Renal cortex interstitium (tissue), 11 donors: ENCODE measurements at regions not wholly inside any gene's neighbourhood (a gene's known extent, or its start where the extent isn't known, plus 50 kb on each side); places are given as distances from the start of the nearest gene placed in this dataset.
"Not testable (repeated sequence)": the region's sequence is repeated elsewhere in the genome, so short reads cannot be mapped to it uniquely, and the experiment has no call there.

Source experiments
- DNase-seq, 11 donors: peaks; one replicate each; pipeline ENCODE4 v3.0.0-alpha.2; 2013; ENCODE audit warnings: low read depth in 9 of 11, low spot score in 4 of 11; ENCODE audit errors: extremely low read depth in 1 of 11

DNA sequence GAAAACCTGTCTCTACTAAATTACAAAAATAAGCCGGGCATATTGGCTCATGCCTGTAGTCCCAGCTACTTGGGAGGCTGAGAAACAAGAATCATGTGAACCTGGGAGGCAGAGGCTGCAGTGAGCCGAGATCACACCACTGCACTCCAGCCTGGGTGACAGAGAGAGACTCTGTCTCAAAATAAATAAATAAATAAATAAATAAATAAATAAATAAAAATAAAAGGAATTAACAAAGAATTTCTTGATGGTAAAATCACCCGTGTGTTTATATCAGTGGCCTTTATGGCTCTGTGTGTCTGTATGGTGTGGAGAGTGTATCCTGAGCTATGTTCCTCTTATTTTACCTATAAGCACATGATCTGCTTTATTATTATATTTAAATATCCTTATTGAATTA, 520.5 kb upstream of the PFKP start:
- not testable (repeated sequence) for DNase-seq

- DNase-seq: no peak
These were observed 523.4 kb upstream of the PFKP start for GRCh38 chr10:2543974-2544373.

- DNase-seq: no peak
These were observed 524.0 kb upstream of the PFKP start for GRCh38 chr10:2543142-2543886.

DNA sequence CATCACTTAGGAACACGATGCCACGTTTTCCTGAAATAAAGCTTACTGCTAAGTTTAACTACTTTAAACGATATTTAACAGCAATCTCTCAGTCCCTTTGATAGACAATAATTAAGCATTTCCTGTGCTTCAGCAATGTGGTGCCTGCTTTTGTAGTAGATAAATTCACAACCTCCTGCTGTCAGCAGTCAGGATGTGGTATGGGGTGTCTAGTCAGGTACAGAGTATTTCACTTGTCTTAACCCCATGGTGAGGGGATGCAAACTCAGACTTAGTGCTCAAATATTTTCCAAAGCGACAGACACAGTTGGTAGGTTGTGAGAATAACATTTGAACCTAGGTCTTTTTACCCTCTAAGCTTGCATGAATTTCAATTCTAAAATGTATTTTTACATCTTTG, 526.2 kb upstream of the PFKP start:
- DNase-seq: no peak

- no peak for DNase-seq
These were observed 537.4 kb upstream of the PFKP start for GRCh38 chr10:2529945-2530344.

DNA sequence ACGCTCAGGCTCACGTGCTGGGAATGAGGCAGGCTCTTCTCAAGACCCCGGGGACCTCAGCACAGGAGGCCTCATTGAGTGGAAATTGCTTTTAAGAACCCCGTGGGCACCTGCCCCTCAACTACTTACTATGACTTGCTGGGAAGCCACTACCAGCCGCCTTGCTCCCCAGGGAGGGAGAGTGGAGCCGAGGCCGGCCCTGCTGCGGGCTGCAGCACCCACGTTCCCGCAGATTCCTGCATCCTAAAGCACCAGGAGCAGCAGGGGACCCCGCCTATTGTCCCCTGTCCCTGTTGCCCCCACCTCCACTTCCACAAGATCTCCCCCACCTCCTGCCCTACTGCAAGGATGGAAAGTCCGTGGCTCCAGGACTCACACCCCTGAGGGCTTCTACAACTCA, 541.6 kb upstream of the PFKP start:
- no peak for DNase-seq

- DNase-seq: no peak
These were observed 548.2 kb upstream of the PFKP start for GRCh38 chr10:2519139-2519538.

- DNase-seq: no peak
These were observed 558.2 kb upstream of the PFKP start for GRCh38 chr10:2509081-2509531.

GRCh38 chr10:2501366-2501940, 565.9 kb upstream of the PFKP start:
- DNase-seq: not testable (repeated sequence)

GRCh38 chr10:2494399-2494798, 572.9 kb upstream of the PFKP start:
- no peak for DNase-seq

DNA sequence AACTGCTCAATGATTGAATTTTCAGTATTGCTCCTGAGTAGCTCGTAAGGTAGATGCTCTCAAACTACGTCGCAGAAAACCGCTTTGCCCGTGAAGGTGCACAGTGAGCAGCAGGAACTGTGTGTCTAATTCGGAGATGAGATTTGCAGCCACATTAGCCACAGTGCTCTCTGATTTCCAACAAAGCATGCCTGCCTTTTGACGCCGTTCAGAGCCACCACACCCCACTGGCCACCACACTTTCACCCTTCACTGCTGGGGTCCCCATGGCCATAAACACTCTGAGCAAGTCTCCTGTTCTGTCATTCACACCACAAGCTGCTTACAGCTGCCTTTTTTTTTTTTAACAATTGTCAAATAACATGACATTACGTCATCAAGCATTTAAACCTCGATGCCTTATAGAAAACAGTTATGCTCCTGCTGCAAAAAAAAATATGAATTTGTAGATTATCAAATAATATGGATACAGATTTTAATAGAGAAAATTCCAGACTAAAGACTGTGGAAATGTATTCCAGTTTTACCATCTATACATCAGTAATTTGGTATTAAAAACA, 578.8 kb upstream of the PFKP start:
- DNase-seq: peak in 3 of 11 donors; percentile 4 to 19 (median 7)

GRCh38 chr10:2487921-2488320, 579.4 kb upstream of the PFKP start:
- peak in 1 of 11 donors; percentile 11 for DNase-seq

DNA sequence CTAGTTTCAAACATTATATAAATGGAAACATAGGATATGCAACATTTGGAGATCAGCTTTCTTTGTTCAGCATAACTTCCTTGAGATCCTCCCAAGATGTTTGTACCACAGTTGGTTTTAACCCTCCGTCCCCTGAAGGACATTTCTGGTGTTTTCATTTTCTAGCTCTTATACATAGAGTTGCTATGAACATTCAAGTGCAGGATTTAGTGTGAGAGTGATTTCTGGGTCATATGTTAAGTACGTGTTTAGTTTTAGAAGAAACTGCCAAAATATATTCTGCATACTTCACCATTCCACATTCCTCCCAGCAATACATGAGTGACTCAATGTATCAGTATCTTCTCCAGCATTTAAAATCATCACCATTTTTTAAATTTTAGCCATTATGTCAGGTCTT, 588.7 kb upstream of the PFKP start:
- no peak for DNase-seq

GRCh38 chr10:2476812-2477553, 590.4 kb upstream of the PFKP start:
- no peak for DNase-seq

- no peak for DNase-seq
These were observed 591.0 kb upstream of the PFKP start for GRCh38 chr10:2476218-2476811.

DNA sequence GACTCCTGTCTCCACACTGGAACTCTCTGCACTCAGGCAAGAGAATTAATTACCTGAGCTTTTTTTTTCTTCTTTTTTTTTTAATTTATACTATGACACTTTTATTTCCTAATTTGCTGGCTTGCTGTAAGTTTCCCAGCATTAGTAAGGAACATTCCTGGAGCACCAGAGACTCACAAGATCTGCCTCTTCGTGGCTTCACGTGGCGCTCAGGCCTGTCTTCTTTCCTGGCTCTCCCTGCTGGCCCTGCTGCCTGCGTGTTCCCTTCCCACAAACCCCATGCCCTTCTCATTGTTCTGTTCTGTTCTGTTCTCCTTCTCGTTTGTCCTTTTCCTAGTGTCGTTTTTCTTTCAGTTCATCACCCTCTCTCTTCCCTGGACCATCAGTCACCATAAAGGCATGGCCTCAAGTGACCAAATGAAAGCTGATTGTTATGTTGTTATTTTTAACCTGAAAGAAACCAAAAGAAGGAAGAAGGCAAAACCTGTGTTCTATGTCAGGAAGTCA, 591.6 kb upstream of the PFKP start:
- DNase-seq: peak in 1 of 11 donors; percentile 2

GRCh38 chr10:2471811-2472210, 595.5 kb upstream of the PFKP start:
- DNase-seq: no peak

- no peak for DNase-seq
These were observed 597.5 kb upstream of the PFKP start for GRCh38 chr10:2469802-2470201.

DNA sequence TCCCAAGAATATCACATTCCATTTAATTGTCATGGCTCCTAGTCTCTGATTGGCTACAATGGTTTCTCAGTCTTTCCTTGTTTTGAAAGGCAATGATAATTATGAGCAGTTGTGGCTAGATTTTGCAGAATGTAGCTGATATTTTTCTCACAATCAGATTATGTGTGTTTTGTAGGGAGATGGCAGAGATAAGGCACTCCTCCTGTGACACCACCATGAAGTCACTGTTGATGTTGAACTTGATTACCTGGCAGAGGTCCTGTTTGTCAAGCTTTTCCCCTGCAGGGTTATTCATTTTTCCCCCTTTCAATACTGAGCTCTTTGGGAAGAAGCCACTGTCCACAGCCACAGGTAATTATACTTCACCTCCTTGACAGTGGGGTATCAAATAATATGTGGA, 602.9 kb upstream of the PFKP start:
- no peak for DNase-seq
